HG03064 (cell line): ENCODE measurements at regions not wholly inside any gene's neighbourhood (a gene's known extent, or its start where the extent isn't known, plus 50 kb on each side); places are given as distances from the start of the nearest gene placed in this dataset.

Experiments
- ATAC-seq: cut with Tn5 transposase; IDR thresholded peaks from one replicate; pipeline ENCODE4 v1.9.1; 2021; ENCODE audit warnings: low read depth; ENCODE audit not compliant: unreplicated experiment

GRCh38 chr3:156760333-156760732, 65.8 kb upstream of the LEKR1 start:
- peak; percentile 88 for ATAC-seq

DNA sequence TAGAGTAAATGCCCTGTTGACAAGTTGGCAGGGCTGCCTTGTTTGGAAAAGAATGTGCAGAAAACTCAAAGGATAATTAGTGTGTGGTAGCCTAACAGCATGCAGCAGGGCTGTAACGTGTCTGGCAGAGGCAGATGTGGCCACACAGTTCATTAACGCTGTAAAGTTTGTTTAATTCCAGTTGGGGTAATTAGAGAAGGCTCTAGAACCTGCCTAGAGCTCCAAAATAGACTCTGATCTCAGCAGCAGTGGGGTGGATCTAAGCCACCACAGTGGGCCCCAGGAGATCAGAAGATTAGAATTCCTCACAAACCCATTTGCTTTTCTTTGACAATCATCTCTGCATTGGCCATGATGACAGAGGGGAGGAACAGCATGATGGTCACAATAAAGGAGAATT, 65.1 kb upstream of the LEKR1 start:
- peak; percentile 21 for ATAC-seq

- ATAC-seq = no peak
Observed at GRCh38 chr3:156761713-156762451, 64.3 kb upstream of the LEKR1 start.

GRCh38 chr3:156762631-156763185, 63.4 kb upstream of the LEKR1 start:
- ATAC-seq = no peak

DNA sequence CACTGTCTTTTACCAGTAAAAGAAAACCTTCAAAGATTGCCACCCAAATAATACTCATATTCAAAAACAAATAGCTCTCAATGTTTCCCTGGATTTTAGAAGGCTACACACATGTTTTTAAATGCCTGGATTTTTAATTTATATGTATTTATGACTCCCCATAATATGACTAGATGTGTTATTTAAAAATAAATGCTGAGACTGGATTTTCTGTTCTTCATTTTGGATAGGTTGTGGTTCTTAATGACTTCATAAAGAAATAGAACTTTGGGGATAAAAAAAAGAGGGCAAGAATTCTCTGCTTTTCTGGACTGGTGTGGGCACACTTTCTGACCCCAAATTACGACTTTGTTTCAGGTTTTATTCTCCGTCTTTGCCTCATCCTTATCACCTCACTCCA, 62.8 kb upstream of the LEKR1 start:
- ATAC-seq = no peak

- ATAC-seq = no peak
Observed at GRCh38 chr3:156763931-156764720, 62.0 kb upstream of the LEKR1 start.

GRCh38 chr3:156764751-156765150, 61.4 kb upstream of the LEKR1 start:
- ATAC-seq = no peak

DNA sequence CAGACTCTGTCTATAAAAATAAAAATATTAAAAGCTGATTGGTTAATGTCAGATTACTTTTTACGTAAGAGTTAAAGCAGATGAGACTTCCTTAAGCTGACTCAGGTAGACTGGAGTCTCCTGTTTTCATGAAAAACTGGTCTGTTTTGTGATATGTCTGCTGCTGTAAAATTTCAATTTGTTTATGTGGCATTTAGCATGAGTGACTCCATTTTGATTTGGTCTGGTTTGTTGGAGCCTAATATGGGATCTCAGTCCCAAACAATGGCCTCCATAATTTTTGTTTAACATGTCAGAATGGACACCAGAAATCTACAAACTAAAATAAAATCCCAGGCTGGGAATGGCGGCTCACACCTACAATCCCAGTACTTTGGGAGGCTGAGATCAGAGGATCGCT, 57.8 kb upstream of the LEKR1 start:
- no peak for ATAC-seq

GRCh38 chr3:156769721-156770654, 56.2 kb upstream of the LEKR1 start:
- ATAC-seq = no peak

DNA sequence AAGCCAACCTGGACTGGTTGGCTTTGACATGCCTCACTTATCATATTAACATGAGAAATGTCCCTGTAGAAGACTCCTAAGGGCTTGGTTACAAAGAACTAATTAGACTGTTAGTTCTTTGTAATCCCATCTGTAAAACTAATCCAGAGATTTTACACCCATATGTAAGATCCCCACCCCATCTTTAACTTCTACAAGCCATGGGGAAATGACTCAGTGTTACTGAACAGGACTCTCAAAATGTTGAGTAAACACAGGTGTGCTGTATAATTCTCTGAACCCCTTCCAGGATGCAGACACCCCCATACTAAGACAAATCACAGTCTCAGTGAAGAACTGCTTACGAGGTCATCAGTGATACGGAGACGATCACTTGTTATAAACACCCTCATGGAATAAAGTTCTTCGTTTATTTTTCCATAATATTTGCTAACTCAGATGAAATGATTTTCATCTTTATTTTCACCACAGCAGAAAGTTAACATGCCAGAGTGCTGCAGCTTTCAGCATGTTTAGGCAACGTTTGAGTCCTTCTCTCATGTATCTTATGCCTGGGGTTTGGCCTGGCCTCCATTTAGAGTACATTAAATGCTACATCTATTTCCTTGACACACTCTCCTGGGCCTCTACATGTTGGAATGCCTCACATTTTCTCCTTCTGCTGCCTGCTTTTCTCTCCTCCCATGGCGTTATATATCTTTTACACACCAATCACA, 55.3 kb upstream of the LEKR1 start:
- ATAC-seq = no peak

DNA sequence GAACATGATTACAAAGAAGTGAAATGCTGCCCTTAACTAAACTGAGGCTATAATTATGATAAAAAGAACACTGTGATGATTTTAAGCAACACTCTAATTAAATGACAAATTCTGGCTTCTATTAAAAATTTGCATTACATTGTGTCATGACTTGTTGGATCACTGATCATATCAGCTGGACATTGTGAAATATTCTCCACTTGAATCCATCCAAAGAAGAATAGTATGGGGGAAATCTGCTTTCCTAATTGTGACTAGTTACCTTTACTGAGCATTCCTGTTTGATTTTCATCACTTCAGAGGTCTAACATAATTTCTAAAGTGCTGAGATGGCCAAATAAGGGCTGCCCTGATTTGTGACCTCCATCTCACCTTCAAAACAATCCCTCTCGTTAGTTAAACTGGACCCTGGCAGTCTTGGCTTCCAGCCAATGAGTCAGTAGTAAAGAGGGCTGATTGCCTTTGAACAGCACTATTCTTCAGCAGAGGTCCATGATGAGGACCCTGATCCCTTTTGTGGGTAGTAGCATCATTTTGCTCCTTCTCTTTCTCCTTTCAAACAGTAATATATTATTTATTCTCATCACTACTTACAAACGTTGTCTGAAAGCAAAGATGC, 53.5 kb upstream of the LEKR1 start:
- ATAC-seq = no peak

DNA sequence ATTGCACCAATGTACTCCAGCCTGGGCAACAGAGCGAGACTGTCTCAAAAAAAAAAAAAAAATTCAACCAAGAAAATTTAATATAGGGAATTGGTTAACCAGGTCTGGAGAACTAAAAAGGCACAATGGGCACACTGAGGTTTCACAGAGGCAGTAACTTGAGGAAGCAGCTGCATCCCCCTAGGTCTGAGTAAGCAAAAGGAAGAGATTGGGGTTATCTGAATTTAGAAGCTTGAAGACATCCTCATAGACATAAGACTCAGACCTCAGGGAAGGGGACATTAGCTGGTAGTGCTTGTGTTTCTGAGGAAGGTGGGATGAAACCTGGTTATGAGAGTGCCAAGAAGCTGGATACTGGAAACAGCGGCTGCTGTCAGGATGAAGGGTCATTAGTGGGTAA, 50.1 kb upstream of the LEKR1 start:
- ATAC-seq = no peak
